H1 (cell line): ENCODE measurements at regions not wholly inside any gene's neighbourhood (a gene's known extent, or its start where the extent isn't known, plus 50 kb on each side); places are given as distances from the start of the nearest gene placed in this dataset.
"Not testable (repeated sequence)": the region's sequence is repeated elsewhere in the genome, so short reads cannot be mapped to it uniquely, and the experiment has no call there.

Source experiments
- CTCF ChIA-PET: fragments of 300-600 bp; sonication (Branson Sonifier 250); formaldehyde crosslinking; loops from one replicate; lab custom pipeline; 2021; ENCODE audit not compliant: partially characterized antibody; lab: Charles Lee
- POLR2A ChIA-PET: fragments of 300-600 bp; sonication (Branson Sonifier 250); formaldehyde crosslinking; loops from one replicate; lab custom pipeline; 2021; ENCODE audit warnings: inconsistent platforms; ENCODE audit not compliant: partially characterized antibody; lab: Charles Lee
- DNase-seq, 2 experiments: peaks; one replicate each; pipeline versions ENCODE4 v3.0.0 to v3.0.0-alpha.2; 2010 to 2022; ENCODE audit warnings: low spot score in 2 of 2, low read depth in 1 of 2, mixed read lengths in 1 of 2
- FAIRE-seq: peaks from 2 replicates; lab custom pipeline; 2011; peaks lifted over from hg19 to GRCh38; lab: Jason Lieb, UNC
- H2AFZ ChIP-seq: 2 replicates; pipeline ENCODE4 v1.8.1; 2012; ENCODE audit warnings: low read length, inconsistent platforms
- H2AK5ac ChIP-seq: 2 replicates; pipeline ENCODE4 v1.6.1; 2013; ENCODE audit warnings: low read depth, low read length
- H2BK120ac ChIP-seq: replicated peaks from 2 replicates; pipeline ENCODE3; 2013; ENCODE audit warnings: low read depth, low read length, inconsistent platforms
- H2BK12ac ChIP-seq: 2 replicates; pipeline ENCODE4 v1.6.1; 2013; ENCODE audit warnings: low read depth, low read length
- H2BK15ac ChIP-seq: 2 replicates; pipeline ENCODE4 v1.6.1; 2013; ENCODE audit warnings: low read length
- H2BK20ac ChIP-seq: 2 replicates; pipeline ENCODE4 v1.6.1; 2013; ENCODE audit warnings: low read length
- H2BK5ac ChIP-seq: 2 replicates; pipeline ENCODE4 v1.6.1; 2013; ENCODE audit warnings: low read depth, low read length
- H3K14ac ChIP-seq: 2 replicates; pipeline ENCODE4 v1.6.1; 2013; ENCODE audit warnings: inconsistent platforms; ENCODE audit not compliant: insufficient read length
- H3K18ac ChIP-seq: 2 replicates; pipeline ENCODE4 v1.6.1; 2013; ENCODE audit warnings: low read length; ENCODE audit errors: extremely low read depth
- H3K23ac ChIP-seq: 2 replicates; pipeline ENCODE4 v1.6.1; 2013; ENCODE audit warnings: inconsistent platforms; ENCODE audit not compliant: insufficient read length
- H3K23me2 ChIP-seq: 2 replicates; pipeline ENCODE4 v1.6.1; 2013; ENCODE audit warnings: low read depth, low read length
- H3K27ac ChIP-seq: 2 replicates; pipeline ENCODE4 v1.6.1; 2011; ENCODE audit warnings: low read depth, low read length, inconsistent platforms
- H3K27me3 ChIP-seq, 4 experiments: replicated peaks in 1 of 4; 1 replicate in 1 of 4; 2 replicates in 3 of 4; pipeline versions ENCODE4 v1.6.1 to v1.8.1; 2011 to 2013; ENCODE audit warnings: low read length in 3 of 4, mild to moderate bottlenecking in 3 of 4, inconsistent platforms in 2 of 4, mixed read lengths in 2 of 4, moderate library complexity in 1 of 4; ENCODE audit not compliant: control insufficient read depth in 3 of 4, insufficient read depth in 3 of 4; ENCODE audit errors: extremely low read depth in 1 of 4
- H3K36me3 ChIP-seq, 4 experiments: 2 replicates each; pipeline versions ENCODE4 v1.6.1 to v1.8.1; 2011 to 2013; ENCODE audit warnings: mild to moderate bottlenecking in 4 of 4, low read length in 3 of 4, moderate library complexity in 2 of 4, control low read depth in 1 of 4, inconsistent platforms in 1 of 4; ENCODE audit not compliant: insufficient read depth in 4 of 4, control insufficient read depth in 2 of 4
- H3K4ac ChIP-seq: replicated peaks from 2 replicates; pipeline ENCODE3; 2013; ENCODE audit warnings: low read length, low read depth, mixed read lengths, inconsistent platforms; ENCODE audit not compliant: insufficient read length
- H3K4me1 ChIP-seq, 4 experiments: replicated peaks in 1 of 4; 1 replicate in 1 of 4; 2 replicates in 3 of 4; pipeline versions ENCODE4 v1.6.1 to v1.8.1; 2011 to 2013; ENCODE audit warnings: low read length in 3 of 4, inconsistent platforms in 2 of 4, mixed read lengths in 1 of 4; ENCODE audit not compliant: insufficient read depth in 4 of 4, control insufficient read depth in 3 of 4
- H3K4me2 ChIP-seq, 2 experiments: 2 replicates each; pipeline versions ENCODE4 v1.6.1 to v1.8.1; 2011 to 2013; ENCODE audit warnings: low read depth in 2 of 2, low read length in 2 of 2, control low read depth in 1 of 2, inconsistent platforms in 1 of 2, mild to moderate bottlenecking in 1 of 2; ENCODE audit not compliant: insufficient read depth in 1 of 2
- H3K4me3 ChIP-seq, 4 experiments: fragments of 200-600, 300-600 bp in 1 of 4; sonication (generic), shearing (Covaris generic), sonication (Bioruptor Twin) in 1 of 4; 2 replicates each; pipeline versions ENCODE4 v1.5.1 to v1.8.1; 2011 to 2016; ENCODE audit warnings: low read length in 4 of 4, low read depth in 3 of 4, control low read depth in 2 of 4, inconsistent platforms in 2 of 4, mild to moderate bottlenecking in 2 of 4, mixed read lengths in 1 of 4, moderate library complexity in 1 of 4; ENCODE audit not compliant: insufficient read depth in 2 of 4; ENCODE audit errors: extremely low read depth in 1 of 4
- H3K56ac ChIP-seq: replicated peaks from 2 replicates; pipeline ENCODE3; 2013; ENCODE audit warnings: low read depth, mild to moderate bottlenecking, mixed read lengths, low read length, inconsistent platforms; ENCODE audit not compliant: insufficient read length
- H3K79me1 ChIP-seq: 2 replicates; pipeline ENCODE4 v1.6.1; 2013; ENCODE audit warnings: low read depth, low read length, control low read depth
- H3K79me2 ChIP-seq, 2 experiments: 2 replicates each; pipeline versions ENCODE4 v1.6.1 to v1.8.1; 2012 to 2013; ENCODE audit warnings: low read length in 2 of 2, mild to moderate bottlenecking in 2 of 2, inconsistent platforms in 1 of 2; ENCODE audit not compliant: insufficient read depth in 2 of 2, control insufficient read depth in 1 of 2
- H3K9ac ChIP-seq, 4 experiments: replicated peaks in 1 of 4; 1 replicate in 1 of 4; 2 replicates in 3 of 4; pipeline versions ENCODE4 v1.6.1 to v1.8.1; 2011 to 2013; ENCODE audit warnings: low read depth in 3 of 4, low read length in 3 of 4, control low read depth in 2 of 4, mild to moderate bottlenecking in 2 of 4, moderate library complexity in 2 of 4, inconsistent platforms in 1 of 4; ENCODE audit errors: extremely low read depth in 1 of 4
- H3K9me3 ChIP-seq, 2 experiments: 2 replicates each; pipeline versions ENCODE4 v1.6.1 to v1.8.1; 2012 to 2013; ENCODE audit warnings: mild to moderate bottlenecking in 2 of 2, moderate library complexity in 2 of 2, control low read depth in 1 of 2, inconsistent platforms in 1 of 2, low read depth in 1 of 2, low read length in 1 of 2, mixed read lengths in 1 of 2; ENCODE audit not compliant: insufficient read depth in 2 of 2
- H4K20me1 ChIP-seq, 2 experiments: replicated peaks in 1 of 2; 2 replicates each; pipeline versions ENCODE3 to v1.8.1; 2011 to 2013; ENCODE audit warnings: inconsistent platforms in 2 of 2, low read length in 2 of 2, mild to moderate bottlenecking in 1 of 2; ENCODE audit not compliant: insufficient read depth in 2 of 2, control insufficient read depth in 1 of 2
- H4K5ac ChIP-seq: 2 replicates; pipeline ENCODE4 v1.6.1; 2013; ENCODE audit warnings: low read length, low read depth, mixed read lengths, inconsistent platforms; ENCODE audit not compliant: insufficient read length
- H4K8ac ChIP-seq: 2 replicates; pipeline ENCODE4 v1.8.0; 2013; ENCODE audit warnings: mild to moderate bottlenecking, moderate library complexity, low read length, inconsistent platforms; ENCODE audit not compliant: insufficient read depth; ENCODE audit errors: extremely low read depth
- H4K91ac ChIP-seq: replicated peaks from 2 replicates; pipeline ENCODE3; 2013; ENCODE audit warnings: low read length, mixed read lengths, inconsistent platforms; ENCODE audit not compliant: insufficient read length
- WGBS, 2 experiments: shearing (Covaris generic) in 1 of 2; methylation state at CpG; one replicate each; pipeline versions ENCODE4 v1.1.6 to v1.1.7; 2013 to 2015; ENCODE audit warnings: low lambda C conversion rate in 2 of 2, mixed read lengths in 2 of 2, inconsistent platforms in 1 of 2, low coverage in 1 of 2, missing lambda C conversion rate in 1 of 2; ENCODE audit not compliant: insufficient replicate concordance in 2 of 2, insufficient coverage in 1 of 2, insufficient read length in 1 of 2; ENCODE audit errors: extremely low coverage in 1 of 2, missing lambda C conversion rate in 1 of 2; 5-methylcytosine and 5-hydroxymethylcytosine counted together

DNA sequence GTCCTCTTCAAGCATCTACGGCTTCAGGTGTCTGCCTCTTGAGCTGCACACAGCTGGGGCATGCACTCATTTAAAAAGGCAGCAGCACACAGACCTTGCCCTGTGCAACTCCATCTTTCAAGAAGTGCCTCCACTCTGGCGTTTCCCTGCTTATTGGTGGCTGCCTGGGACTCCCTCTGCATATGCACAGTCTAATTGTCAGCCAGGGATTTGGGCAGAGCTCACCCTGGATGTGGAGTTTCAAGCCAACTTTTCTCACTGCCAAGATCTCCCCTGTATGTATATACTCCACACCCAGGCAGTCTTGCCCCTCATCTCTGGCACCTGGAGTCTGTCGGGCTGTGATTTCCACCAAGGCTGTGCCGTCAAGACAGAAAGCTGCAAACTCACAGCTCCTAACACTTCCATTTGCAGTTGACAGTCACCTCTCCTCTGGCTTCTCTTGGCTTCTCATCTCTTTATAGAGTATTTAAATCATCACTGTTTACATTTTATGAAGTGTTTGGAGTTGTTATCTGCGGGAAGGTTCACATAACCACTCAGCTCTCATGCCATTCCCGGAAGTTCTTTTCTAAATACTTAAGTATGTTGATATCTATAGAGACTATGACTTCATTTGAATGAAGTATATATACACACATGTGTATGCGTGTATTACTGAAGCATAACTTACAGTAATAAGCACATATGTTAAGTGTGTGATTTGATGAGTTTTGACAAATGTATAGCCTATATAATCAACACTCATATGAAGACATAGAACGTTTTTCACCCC lies 128.2 kb downstream of the NPIPB11 start:
- H3K9ac ChIP-seq, H2BK120ac ChIP-seq, H3K27ac ChIP-seq, H3K23ac ChIP-seq, H4K91ac ChIP-seq, H3K23me2 ChIP-seq, POLR2A ChIA-PET, H2BK15ac ChIP-seq, H3K4me3 ChIP-seq, H4K8ac ChIP-seq, H3K36me3 ChIP-seq, H3K56ac ChIP-seq, DNase-seq, H3K14ac ChIP-seq, CTCF ChIA-PET, H2BK12ac ChIP-seq, FAIRE-seq, H2AK5ac ChIP-seq, H2AFZ ChIP-seq, H3K79me2 ChIP-seq, H3K27me3 ChIP-seq, H3K4me2 ChIP-seq, H4K5ac ChIP-seq, H3K9me3 ChIP-seq, H3K18ac ChIP-seq, H3K4ac ChIP-seq, H4K20me1 ChIP-seq, H3K4me1 ChIP-seq, H3K79me1 ChIP-seq, H2BK20ac ChIP-seq, H2BK5ac ChIP-seq: not testable (repeated sequence)
- WGBS, 2 experiments = 93% methylated on average over 4 of the region's 8 CpGs; no CpG with 5 or more reads in 1 of the 2 experiments

DNA sequence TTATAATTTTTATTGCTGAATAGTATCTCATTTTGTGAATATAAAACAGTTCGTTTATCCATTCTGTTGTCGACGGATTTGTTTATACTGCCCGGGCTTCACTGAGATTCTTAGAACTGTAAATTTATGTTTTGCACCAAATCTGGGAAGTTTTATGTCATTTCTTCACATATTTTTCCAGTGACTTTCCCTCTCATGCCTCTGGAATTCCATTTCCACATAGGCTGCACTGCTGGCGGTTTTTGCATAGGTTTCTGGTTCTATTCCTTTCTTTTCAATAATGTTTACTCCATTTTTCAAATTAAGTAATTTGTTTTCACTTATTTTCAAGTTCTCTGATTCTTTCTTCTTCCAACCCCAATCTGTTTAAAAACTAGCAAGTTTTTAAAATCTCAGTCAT lies 130.1 kb downstream of the NPIPB11 start:
- H2AFZ ChIP-seq, H3K14ac ChIP-seq, H3K4me1 ChIP-seq, H3K79me1 ChIP-seq, H3K27me3 ChIP-seq, H3K79me2 ChIP-seq, H3K4ac ChIP-seq, H3K56ac ChIP-seq, H3K23me2 ChIP-seq, H2AK5ac ChIP-seq, H2BK12ac ChIP-seq, H4K5ac ChIP-seq, DNase-seq, H2BK20ac ChIP-seq, FAIRE-seq, H3K27ac ChIP-seq, H3K36me3 ChIP-seq, CTCF ChIA-PET, H4K91ac ChIP-seq, H3K23ac ChIP-seq, H3K4me3 ChIP-seq, H2BK5ac ChIP-seq, H3K4me2 ChIP-seq, H4K8ac ChIP-seq, H4K20me1 ChIP-seq, H3K18ac ChIP-seq, H3K9ac ChIP-seq, H3K9me3 ChIP-seq, H2BK120ac ChIP-seq, H2BK15ac ChIP-seq: not testable (repeated sequence)
- WGBS, 2 experiments = 85% methylated on average over 5 of the region's 5 CpGs; no CpG with 5 or more reads in 1 of the 2 experiments
- POLR2A ChIA-PET = interaction anchor here (1.1 kb wide), 1 partner anchor 13 kb away, joined by 3 read pairs; no protein-coding TSS in a partner anchor
